ENCODE measurements at regions not wholly inside any gene's neighbourhood (a gene's known extent, or its start where the extent isn't known, plus 50 kb on each side); places are given as distances from the start of the nearest gene placed in this dataset.
A peak's percentile ranks its signal among the peaks of the same experiment; 100 is the strongest.

DNA sequence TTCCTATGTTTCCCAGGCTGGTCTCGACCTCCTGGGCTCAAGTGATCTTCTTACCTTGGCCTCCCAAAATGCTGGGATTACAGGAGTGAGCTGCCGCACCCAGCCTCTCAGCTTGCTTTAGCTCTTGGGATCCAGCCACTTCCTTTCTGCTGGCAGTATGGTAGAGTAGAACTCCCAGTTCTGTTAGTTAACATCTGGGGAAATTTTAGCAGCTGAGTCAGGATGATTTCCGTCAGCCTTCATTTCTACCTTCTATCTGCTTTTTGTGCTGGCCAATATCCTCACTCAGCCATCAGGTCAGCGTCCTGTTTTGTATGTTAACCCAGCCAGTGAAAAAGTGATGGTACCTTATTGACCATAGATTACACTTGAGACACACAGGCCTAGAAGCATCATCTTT lies 59.3 kb upstream of the GPC4 start:
- Histone ChIP-seq H3K36me3 (no peaks in the 10 kb centered on the region), H3K27ac (no peak overlapping the region), H3K9me3 (no peaks in the 10 kb centered on the region), H3K4me3 (no peak overlapping the region), H3K4me1 (no peaks in the 10 kb centered on the region), H3K27me3 (no peaks in the 10 kb centered on the region)
- ATAC-seq, result no peak
- in situ Hi-C loops (cut with MboI; ENCODE audit: low sequenced_read_pairs in 4 of 4) (no loop called here), intact Hi-C loops (cut with DNase I; ENCODE audit: low total_unique reads) (no loop called here)
- TF ChIP-seq, protein P1, sequence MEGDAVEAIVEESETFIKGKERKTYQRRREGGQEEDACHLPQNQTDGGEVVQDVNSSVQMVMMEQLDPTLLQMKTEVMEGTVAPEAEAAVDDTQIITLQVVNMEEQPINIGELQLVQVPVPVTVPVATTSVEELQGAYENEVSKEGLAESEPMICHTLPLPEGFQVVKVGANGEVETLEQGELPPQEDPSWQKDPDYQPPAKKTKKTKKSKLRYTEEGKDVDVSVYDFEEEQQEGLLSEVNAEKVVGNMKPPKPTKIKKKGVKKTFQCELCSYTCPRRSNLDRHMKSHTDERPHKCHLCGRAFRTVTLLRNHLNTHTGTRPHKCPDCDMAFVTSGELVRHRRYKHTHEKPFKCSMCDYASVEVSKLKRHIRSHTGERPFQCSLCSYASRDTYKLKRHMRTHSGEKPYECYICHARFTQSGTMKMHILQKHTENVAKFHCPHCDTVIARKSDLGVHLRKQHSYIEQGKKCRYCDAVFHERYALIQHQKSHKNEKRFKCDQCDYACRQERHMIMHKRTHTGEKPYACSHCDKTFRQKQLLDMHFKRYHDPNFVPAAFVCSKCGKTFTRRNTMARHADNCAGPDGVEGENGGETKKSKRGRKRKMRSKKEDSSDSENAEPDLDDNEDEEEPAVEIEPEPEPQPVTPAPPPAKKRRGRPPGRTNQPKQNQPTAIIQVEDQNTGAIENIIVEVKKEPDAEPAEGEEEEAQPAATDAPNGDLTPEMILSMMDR (IDR thresholded peaks at IDR 0.05 in 4 of 5, conservative IDR thresholded peaks at IDR 0.05 in 1 of 5), result no peak
- TF ChIP-seq POLR2A (IDR thresholded peaks at IDR 0.05), result no peak
- no peak for DNase-seq

DNA sequence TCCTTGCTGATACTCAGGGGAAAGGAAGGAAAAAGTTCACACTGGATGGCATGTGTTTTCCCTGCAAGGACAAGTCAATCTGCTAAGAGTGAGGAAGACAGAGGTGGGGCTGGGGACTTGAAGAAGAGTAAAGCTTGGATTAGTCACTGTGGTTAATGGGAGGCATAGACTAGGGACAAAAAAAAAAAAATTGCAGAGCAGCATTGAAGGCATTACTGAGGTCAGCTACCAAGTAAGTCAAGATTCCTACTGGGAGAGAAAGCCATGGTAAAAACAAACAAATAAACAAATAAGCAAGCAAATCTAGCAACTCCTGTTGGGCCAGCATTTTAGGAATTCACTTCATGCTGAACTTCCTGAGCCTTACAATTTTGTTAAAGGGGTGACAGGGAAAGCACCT lies 58.2 kb upstream of the GPC4 start:
- Histone ChIP-seq H3K4me3 (no peak overlapping the region), H3K9me3 (no peaks in the 10 kb centered on the region), H3K36me3 (no peaks in the 10 kb centered on the region), H3K4me1 (no peaks in the 10 kb centered on the region), H3K27ac (no peak overlapping the region), H3K27me3 (no peaks in the 10 kb centered on the region)
- intact Hi-C loops (cut with DNase I; ENCODE audit: low total_unique reads) (no loop called here), in situ Hi-C loops (cut with MboI; ENCODE audit: low sequenced_read_pairs in 4 of 4) (no loop called here)
- ATAC-seq, result no peak
- TF ChIP-seq POLR2A (IDR thresholded peaks at IDR 0.05), result no peak
- TF ChIP-seq, protein P1 (IDR thresholded peaks at IDR 0.05 in 4 of 5, conservative IDR thresholded peaks at IDR 0.05 in 1 of 5), result no peak
- no peak for DNase-seq

DNA sequence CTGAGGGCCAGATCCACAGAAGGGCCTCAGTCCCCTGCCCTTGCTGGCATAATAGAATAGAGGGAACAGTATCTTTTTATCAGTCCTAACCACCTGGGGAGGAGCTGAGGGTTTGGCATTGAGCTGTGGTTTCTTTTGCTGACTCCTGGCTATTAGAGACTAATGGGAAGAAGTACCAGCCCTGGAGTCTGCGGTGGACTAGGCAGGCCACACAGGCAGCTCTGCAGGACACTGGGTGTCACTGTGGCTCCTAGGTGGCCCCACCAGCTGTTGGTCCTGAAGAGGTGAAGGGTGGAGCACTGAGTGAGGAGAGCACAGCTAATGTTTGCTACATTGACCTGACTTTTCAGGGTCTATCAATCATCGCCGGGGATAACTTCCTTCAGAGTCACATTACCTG lies 52.8 kb upstream of the GPC4 start:
- Histone ChIP-seq H3K9me3 (no peaks in the 10 kb centered on the region), H3K27ac (no peak overlapping the region), H3K4me1 (no peaks in the 10 kb centered on the region), H3K4me3 (no peak overlapping the region), H3K36me3 (no peaks in the 10 kb centered on the region), H3K27me3 (no peaks in the 10 kb centered on the region)
- in situ Hi-C loops (cut with MboI; ENCODE audit: low sequenced_read_pairs in 4 of 4) (no loop called here), intact Hi-C loops (cut with DNase I; ENCODE audit: low total_unique reads) (no loop called here)
- no peak for DNase-seq
- no peak for ATAC-seq
- TF ChIP-seq, protein P1 (IDR thresholded peaks at IDR 0.05 in 4 of 5, conservative IDR thresholded peaks at IDR 0.05 in 1 of 5), result peak in 2 of 5 experiments; percentile 8 to 33
- TF ChIP-seq POLR2A (IDR thresholded peaks at IDR 0.05), result no peak

DNA sequence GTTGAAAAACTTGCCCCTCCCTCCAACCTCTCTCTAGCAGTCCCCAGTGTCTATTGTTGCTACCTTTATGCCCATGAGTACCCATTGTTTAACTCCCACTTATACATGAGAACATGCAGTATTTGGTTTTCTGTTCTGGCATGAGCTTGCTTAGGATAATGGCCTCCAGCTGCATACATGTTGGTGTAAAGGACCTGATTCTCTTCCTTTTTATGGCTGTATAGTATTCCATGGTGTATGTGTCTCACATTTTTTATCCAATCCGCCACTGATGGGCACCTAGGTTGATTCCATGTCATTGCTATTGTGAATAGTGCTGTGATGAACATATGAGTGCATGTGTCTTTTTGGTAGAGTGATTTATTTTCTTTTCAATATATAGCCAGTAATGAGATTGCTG lies 50.0 kb upstream of the GPC4 start:
- H3K4me3 ChIP-seq, result no peak overlapping the region
- in situ Hi-C loops (cut with MboI; ENCODE audit: low sequenced_read_pairs in 4 of 4), result no loop called here
- TF ChIP-seq, protein P1 (IDR thresholded peaks at IDR 0.05 in 4 of 5, conservative IDR thresholded peaks at IDR 0.05 in 1 of 5), result no peak
- TF ChIP-seq POLR2A (IDR thresholded peaks at IDR 0.05), result no peak
- H3K9me3 ChIP-seq, result no peaks in the 10 kb centered on the region
- DNase-seq, result no peak
- intact Hi-C loops (cut with DNase I; ENCODE audit: low total_unique reads), result no loop called here
- no peak for ATAC-seq
- H3K36me3 ChIP-seq, result no peaks in the 10 kb centered on the region
- H3K27ac ChIP-seq, result no peak overlapping the region
- no peaks in the 10 kb centered on the region for H3K4me1 ChIP-seq
- no peaks in the 10 kb centered on the region for H3K27me3 ChIP-seq
